DMS79 treated with DMSO at 0.1 percent for 48 hours (cell line): ENCODE measurements at regions not wholly inside any gene's neighbourhood (a gene's known extent, or its start where the extent isn't known, plus 50 kb on each side); places are given as distances from the start of the nearest gene placed in this dataset.
"Not testable (repeated sequence)": the region's sequence is repeated elsewhere in the genome, so short reads cannot be mapped to it uniquely, and the experiment has no call there.

Experiments used
- DNase-seq: peaks from one replicate; lab custom pipeline; 2025; lab: John Stamatoyannopoulos, UW

GRCh38 chr3:88000853-88001252, 58.0 kb downstream of the CGGBP1 start:
- DNase-seq, result no peak

DNA sequence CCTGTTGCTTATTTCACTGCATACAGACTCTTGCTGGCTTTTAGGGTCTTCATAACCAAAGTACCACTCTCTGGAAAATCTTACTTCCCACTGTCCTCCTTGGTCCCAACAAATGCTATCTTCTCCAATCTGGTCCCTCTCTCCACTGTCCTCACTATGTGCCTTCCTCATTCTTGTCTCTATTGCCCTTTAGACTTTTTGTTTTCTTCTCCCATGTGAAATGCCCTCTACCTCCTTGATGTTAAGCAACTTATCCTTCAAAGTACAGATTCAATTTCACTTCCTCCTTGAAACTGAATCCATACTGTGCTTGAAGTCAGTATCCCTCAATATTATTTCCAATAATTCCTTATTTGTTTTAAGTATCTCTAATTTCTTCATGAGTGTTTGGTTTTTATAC, 60.8 kb downstream of the CGGBP1 start:
- no peak for DNase-seq

DNA sequence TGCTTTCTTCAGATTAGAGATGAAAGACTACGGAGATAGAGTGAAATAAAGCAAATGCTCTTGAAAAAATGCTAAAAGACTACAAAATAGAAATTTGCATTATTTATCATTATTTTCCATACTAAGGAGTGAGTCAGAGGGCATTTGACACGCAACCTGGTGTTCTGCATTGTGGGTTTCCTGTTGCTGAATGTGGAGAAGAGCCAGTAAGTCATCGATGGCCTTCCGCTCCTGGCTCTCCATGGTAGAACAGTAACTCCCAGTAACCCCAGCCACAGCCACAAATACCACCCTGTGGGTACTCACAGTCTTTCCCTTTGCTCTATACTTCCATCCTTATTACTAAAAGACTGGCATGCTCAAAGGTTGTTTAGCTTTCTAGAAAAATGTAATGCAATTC, 61.5 kb downstream of the CGGBP1 start:
- no peak for DNase-seq

DNA sequence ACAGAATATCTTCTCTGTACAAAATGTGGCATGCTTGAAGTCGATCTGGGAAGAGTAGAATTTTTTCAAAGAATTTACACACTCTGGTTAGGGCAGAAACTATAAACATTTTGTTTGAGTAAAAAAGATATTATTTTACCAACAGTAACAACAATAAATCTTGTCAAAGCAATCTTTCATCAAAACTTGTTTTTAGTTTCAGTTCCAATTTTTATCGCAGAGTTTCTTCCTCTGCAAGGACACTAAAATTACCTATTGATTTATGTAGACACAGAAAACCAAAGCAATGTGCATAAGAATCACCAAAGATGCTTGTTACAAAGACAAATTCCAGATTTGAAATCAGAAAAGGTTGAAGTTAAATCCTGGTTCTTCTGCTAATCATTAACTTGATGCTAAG, 61.9 kb downstream of the CGGBP1 start:
- DNase-seq, result no peak

- no peak for DNase-seq
Observed at GRCh38 chr3:87993566-87993965, 65.2 kb downstream of the CGGBP1 start.

DNA sequence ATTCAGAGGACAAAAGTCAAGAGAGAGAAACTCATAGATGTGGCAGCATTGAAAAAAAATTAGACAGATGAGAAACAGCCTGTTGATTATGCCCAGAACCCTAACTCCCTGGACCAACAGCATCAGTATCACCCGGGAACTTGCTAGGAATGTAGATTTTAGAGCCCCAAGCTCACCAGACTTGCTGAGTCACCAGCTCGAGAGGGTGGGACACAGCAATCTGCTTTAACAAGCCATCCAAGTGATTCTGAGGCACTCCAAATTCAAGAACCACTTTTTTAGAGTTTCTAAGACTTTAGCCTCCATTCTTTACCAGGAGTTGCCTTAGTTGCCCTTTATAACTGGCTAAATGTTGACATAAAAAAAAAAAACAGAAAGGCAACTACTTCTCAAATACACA, 70.9 kb downstream of the CGGBP1 start:
- DNase-seq, result no peak

- DNase-seq, result peak; percentile 2
Observed at GRCh38 chr3:87982421-87982820, 76.4 kb downstream of the CGGBP1 start.

GRCh38 chr3:87979527-87979926, 79.3 kb downstream of the CGGBP1 start:
- no peak for DNase-seq

DNA sequence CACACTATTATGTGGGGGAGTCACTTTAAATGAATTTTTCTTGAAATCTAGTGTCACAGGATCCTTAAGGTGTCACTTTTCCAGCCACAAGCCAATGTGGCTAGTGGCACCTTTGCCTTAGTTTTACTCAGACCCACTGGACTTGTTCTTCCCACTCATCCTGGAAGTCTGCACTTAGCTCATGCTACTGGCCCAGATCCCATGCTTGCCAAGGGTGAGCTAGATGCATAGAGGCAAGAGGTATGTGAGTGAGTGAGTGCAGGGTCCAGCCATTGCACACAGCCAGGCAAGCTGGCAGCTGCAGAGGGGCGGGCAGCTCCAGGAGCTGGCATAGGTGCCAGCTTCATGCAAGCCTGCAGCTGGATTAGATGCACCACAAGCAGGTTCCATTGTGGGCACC, 81.0 kb downstream of the CGGBP1 start:
- DNase-seq, result no peak

DNA sequence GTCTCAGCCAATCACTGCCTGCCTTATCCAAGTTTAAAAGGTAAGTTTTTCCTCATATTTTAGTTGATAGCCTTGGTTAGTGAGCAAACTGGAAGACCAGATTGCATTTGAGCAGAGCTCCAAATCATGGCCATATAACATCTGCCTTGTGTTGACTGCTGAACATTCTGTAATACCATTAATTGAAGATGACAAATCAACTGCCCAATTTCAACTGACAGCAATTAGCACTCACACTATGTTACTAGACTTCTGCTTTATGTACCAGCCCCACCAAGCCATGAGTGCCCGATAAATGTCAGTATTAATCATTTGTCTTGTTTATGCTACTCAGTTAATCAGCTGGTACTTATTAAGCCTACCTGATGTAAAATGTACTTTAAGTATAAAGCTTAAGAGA, 83.1 kb downstream of the CGGBP1 start:
- DNase-seq, result no peak

DNA sequence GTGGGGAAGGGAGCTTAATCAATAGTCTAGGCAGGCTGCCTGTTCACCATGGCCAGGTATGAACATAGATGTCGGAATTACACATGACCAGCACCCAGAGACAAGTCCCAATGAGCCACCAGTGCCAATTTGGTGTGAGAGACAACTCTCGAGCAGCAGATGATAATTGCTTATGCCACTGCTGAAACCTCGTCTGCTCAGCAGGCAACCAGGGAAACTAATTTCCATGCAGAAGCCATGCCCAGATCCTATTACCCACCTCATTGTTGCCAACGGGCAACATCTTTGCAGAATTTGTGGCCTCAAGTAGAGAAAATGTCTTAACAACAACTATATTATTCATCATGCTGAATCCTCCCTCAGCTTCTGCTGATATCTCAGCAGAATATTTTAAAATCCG, 84.9 kb downstream of the CGGBP1 start:
- no peak for DNase-seq

- no peak for DNase-seq
Observed at GRCh38 chr3:87969620-87970019, 89.2 kb downstream of the CGGBP1 start.

DNA sequence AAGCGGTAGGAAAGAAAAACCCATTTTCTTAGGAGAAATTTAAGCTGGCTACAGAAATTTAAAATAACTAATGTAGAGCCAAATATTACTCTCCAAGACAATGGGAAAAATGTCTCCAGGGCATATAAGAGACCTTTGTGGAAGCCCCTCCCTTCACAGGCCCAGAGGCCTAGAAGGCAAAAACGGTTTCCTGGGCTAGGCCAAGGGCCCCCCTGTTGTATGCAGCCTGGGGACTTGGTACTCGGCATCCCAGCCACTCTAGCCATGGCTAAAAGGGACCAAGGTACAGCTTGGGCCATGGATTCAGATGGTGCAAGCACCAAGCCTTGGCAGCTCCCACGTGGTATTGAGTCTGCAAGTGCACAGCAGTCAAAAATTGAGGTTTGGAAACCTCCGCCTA, 90.1 kb downstream of the CGGBP1 start:
- DNase-seq, result no peak

GRCh38 chr3:87958289-87958688, 100.5 kb downstream of the CGGBP1 start:
- no peak for DNase-seq

- no peak for DNase-seq
Observed at GRCh38 chr3:87957575-87957974, 101.2 kb downstream of the CGGBP1 start.

GRCh38 chr3:87949879-87950208, 109.0 kb downstream of the CGGBP1 start:
- DNase-seq, result no peak

GRCh38 chr3:87949189-87949878, 109.5 kb downstream of the CGGBP1 start:
- DNase-seq, result no peak

- not testable (repeated sequence) for DNase-seq
Observed at GRCh38 chr3:87946007-87946406, 112.8 kb downstream of the CGGBP1 start.

DNA sequence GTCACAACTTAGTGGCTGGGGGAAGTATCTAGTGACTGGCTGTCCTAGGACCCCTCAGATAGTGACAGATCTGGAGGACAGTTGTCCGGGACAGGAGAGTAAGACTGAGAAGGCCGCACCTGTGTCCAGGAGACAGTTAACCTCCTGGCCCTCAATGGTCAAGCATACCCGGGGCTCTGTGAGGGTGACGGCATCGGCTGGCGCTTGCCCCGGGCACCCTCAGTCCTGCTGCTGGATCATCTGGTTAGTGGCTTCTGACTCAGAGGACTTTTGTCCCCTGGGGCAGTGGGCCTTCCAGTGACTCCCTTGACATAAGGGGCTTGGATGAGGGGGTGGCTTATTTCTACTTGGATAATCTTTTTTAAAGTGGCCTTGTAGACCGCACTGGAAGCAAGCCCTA, 116.5 kb downstream of the CGGBP1 start:
- DNase-seq, result not testable (repeated sequence)

- no peak for DNase-seq
Observed at GRCh38 chr3:87924485-87924884, 134.3 kb downstream of the CGGBP1 start.

DNA sequence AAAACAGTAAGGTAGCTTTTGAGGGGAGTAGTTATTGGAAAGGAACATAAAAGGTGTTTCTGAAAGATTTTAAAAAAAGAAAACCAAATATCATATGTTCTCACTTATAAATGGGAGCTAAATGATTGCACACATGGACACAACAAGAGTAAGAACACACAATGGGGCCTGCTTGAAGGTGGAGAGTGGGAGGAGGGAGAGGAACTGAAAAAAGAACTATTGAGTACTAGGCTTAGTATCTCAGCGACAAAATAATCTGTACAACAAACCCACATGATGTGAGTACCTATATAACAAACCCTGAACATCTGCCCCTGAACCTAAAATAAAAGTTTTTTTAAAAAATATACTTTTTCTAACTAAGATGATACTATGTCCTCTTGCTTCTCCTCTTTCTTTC, 138.3 kb downstream of the CGGBP1 start:
- no peak for DNase-seq

- no peak for DNase-seq
Observed at GRCh38 chr3:87901141-87901540, 157.7 kb downstream of the CGGBP1 start.

DNA sequence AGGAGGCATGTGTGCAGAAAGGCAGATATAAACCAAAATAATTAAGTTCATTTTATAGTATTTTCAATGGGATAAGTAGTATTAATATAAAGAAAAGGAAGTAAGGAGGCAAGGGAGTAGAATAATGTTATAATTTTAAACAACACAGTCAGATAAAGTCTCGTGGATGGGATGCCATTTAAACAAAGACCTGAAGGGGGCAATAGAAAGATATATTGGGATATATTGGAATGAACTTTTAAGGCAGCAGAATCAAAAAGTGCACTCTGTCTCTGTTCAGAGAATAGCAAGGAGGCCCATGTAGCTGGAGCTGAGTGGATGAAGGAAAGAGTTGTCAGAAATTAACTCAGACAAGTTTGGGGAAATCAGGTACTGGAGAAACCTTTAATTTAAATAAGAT, 158.7 kb downstream of the CGGBP1 start:
- DNase-seq, result no peak

DNA sequence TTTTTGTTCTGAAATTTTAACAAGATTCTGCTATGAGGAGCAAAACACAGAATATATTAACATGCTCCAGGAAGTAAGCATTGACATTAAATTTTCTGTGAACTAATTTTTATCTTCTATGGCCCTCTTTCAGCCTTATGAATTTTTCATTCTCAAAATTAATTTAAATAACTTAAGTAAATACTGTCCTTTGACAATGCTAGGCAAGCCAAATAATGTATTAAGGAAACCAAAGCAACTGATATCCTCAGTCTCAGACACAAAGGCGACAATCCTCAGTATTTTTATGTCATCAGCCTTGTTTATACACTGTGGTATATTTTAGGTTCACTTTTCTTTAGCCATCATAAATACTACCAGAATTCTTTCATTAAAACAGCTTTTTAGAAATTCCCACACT, 159.8 kb downstream of the CGGBP1 start:
- no peak for DNase-seq

DNA sequence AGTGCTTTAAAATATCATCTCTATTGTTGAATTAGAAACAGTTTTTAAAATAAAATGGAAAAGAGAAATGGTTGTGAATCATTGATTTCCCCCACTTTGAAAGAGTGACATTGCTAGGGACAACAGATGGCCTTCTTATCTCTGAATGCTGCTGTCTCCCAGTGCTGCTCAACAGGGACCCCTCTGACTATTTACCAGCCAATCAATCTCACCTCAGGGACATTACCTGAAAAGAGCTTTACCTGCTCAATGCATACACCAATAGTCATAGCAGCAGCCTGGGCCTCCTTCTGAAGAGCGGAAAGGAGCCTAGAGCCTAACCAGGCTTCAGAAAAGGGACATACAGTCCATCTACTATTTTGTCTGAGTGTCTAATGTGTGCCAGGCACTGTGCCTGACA, 162.8 kb downstream of the CGGBP1 start:
- no peak for DNase-seq
